Cerebellar cortex (tissue), 1 donor: ENCODE measurements at regions not wholly inside any gene's neighbourhood (a gene's known extent, or its start where the extent isn't known, plus 50 kb on each side); places are given as distances from the start of the nearest gene placed in this dataset.
"Not testable (repeated sequence)": the region's sequence is repeated elsewhere in the genome, so short reads cannot be mapped to it uniquely, and the experiment has no call there.

Source experiments
- DNase-seq: peaks from one replicate; pipeline ENCODE4 v3.0.0-alpha.2; 2015; ENCODE audit warnings: low spot score

GRCh38 chr20:30484009-30484748 lies 773.3 kb upstream of the DEFB115 start:
- DNase-seq, result no peak

GRCh38 chr20:30484749-30485070 lies 772.8 kb upstream of the DEFB115 start:
- no peak for DNase-seq

- DNase-seq, result no peak
Measured at GRCh38 chr20:30485331-30486102, 771.9 kb upstream of the DEFB115 start.

GRCh38 chr20:30486103-30486478 lies 771.4 kb upstream of the DEFB115 start:
- DNase-seq, result no peak

- DNase-seq, result not testable (repeated sequence)
Measured at GRCh38 chr20:30487461-30487860, 770.0 kb upstream of the DEFB115 start.

- DNase-seq, result no peak
Measured at GRCh38 chr20:30487947-30488926, 769.2 kb upstream of the DEFB115 start.

- no peak for DNase-seq
Measured at GRCh38 chr20:30488941-30489613, 768.4 kb upstream of the DEFB115 start.

- DNase-seq, result no peak
Measured at GRCh38 chr20:30489614-30490003, 767.9 kb upstream of the DEFB115 start.

GRCh38 chr20:30491016-30491415 lies 766.4 kb upstream of the DEFB115 start:
- no peak for DNase-seq

GRCh38 chr20:30496656-30497055 lies 760.8 kb upstream of the DEFB115 start:
- DNase-seq, result not testable (repeated sequence)

GRCh38 chr20:30497191-30497590 lies 760.3 kb upstream of the DEFB115 start:
- DNase-seq, result not testable (repeated sequence)

- no peak for DNase-seq
Measured at GRCh38 chr20:30499123-30499522, 758.3 kb upstream of the DEFB115 start.

- not testable (repeated sequence) for DNase-seq
Measured at GRCh38 chr20:30499716-30500446, 757.6 kb upstream of the DEFB115 start.

GRCh38 chr20:30500447-30500820 lies 757.0 kb upstream of the DEFB115 start:
- DNase-seq, result peak; percentile 5

- DNase-seq, result no peak
Measured at GRCh38 chr20:30500829-30501440, 756.5 kb upstream of the DEFB115 start.

- no peak for DNase-seq
Measured at GRCh38 chr20:30502670-30503069, 754.8 kb upstream of the DEFB115 start.

GRCh38 chr20:30503204-30503603 lies 754.3 kb upstream of the DEFB115 start:
- DNase-seq, result not testable (repeated sequence)

GRCh38 chr20:30503992-30504570 lies 753.4 kb upstream of the DEFB115 start:
- no peak for DNase-seq

GRCh38 chr20:30505566-30505965 lies 751.9 kb upstream of the DEFB115 start:
- DNase-seq, result no peak

GRCh38 chr20:30506100-30506499 lies 751.4 kb upstream of the DEFB115 start:
- DNase-seq, result no peak
